HepG2 (cell line): ENCODE measurements at regions not wholly inside any gene's neighbourhood (a gene's known extent, or its start where the extent isn't known, plus 50 kb on each side); places are given as distances from the start of the nearest gene placed in this dataset.

ENCODE experiments used
- IKZF4 ChIP-seq: sonication (generic); formaldehyde crosslinking; IDR thresholded peaks from 2 replicates; pipeline ENCODE4 v1.5.1; 2020; ENCODE audit warnings: borderline replicate concordance, mild to moderate bottlenecking, low read depth, missing genetic modification reagents; ENCODE audit errors: not compliant biosample characterization
- MXD4 ChIP-seq: IDR thresholded peaks from 2 replicates; pipeline ENCODE4 v1.6.1; 2016; ENCODE audit warnings: mild to moderate bottlenecking, missing biosample characterization, missing genetic modification reagents
- small RNA-seq, 3 experiments: library from RNA; depleted of rRNA; stranded (forward); fragments of <200 nt; gene quantifications; one replicate each; pipeline ENCODE3, GENCODE V24; 2012; ENCODE audit warnings: low read depth in 2 of 3, low replicate concordance in 1 of 3; ENCODE audit not compliant: insufficient read length in 3 of 3, insufficient read depth in 2 of 3
- TF ChIP-seq, protein P1 (sequence below): sonication (generic); formaldehyde crosslinking; IDR thresholded peaks from 2 replicates; pipeline ENCODE4 v1.5.1; 2020; ENCODE audit warnings: mild to moderate bottlenecking, missing genetic modification reagents

DNA sequence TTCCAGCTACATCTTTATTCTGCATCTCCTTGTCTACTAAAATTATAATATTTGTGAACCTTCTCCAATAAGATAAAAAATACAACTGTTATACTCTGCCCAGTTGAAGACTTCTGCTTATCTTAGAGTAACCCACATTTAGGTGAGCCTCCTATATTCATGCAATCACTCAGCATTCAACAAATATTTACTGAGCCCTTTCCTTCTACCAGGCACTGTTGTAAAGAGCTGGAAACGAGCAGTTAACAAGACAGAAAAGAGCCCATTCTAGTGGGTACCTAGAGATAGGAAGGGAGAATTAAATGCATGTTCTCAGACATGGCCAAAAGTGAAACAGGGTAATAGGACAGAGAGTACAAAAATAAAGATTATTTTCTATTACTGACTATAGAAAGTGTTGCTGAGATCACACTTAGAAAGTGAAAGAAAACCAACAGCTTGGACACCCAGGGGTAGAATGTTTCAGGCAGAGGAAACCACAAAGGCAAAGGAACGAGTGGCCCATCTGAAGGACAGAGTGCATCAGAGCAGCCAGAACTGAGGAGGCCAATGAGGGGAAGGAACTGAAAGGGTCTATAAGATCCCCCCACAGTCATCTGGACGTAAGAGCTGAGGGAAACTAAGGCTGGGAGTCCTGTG is 50.8 kb upstream of the SMLR1 start (continued):
- TF ChIP-seq, protein P1, sequence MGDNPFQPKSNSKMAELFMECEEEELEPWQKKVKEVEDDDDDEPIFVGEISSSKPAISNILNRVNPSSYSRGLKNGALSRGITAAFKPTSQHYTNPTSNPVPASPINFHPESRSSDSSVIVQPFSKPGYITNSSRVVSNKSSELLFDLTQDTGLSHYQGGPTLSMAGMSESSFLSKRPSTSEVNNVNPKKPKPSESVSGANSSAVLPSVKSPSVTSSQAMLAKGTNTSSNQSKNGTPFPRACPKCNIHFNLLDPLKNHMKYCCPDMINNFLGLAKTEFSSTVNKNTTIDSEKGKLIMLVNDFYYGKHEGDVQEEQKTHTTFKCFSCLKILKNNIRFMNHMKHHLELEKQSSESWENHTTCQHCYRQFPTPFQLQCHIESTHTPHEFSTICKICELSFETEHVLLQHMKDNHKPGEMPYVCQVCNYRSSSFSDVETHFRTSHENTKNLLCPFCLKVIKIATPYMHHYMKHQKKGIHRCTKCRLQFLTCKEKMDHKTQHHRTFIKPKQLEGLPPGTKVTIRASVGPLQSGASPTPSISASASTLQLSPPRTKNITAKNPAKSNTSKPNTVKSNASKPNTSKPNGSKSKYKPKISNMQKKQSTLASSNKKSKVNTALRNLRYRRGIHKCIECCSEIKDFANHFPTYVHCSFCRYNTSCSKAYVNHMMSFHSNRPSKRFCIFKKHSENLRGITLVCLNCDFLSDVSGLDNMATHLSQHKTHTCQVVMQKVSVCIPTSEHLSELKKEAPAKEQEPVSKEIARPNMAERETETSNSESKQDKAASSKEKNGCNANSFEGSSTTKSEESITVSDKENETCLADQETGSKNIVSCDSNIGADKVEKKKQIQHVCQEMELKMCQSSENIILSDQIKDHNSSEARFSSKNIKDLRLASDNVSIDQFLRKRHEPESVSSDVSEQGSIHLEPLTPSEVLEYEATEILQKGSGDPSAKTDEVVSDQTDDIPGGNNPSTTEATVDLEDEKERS (CRISPR knock-in tag) = no peak
- TF ChIP-seq IKZF4 (CRISPR knock-in tag) = no peak
- no peak for TF ChIP-seq MXD4
- TF ChIP-seq, all 625 proteins: peak for 0

Small RNAs in the stretch of these regions (small RNA-seq; reads per million reads assigned to genes)
- 0 reads per million in 3 experiments for gene RF00019
